WTC11 (cell line): ENCODE measurements at regions not wholly inside any gene's neighbourhood (a gene's known extent, or its start where the extent isn't known, plus 50 kb on each side); places are given as distances from the start of the nearest gene placed in this dataset.

Source experiments
- ATAC-seq: fragments of 200-7000 bp; cut with Tn5 transposase; 2 replicates; pipeline ENCODE4 v1.10.0; 2021; ENCODE audit warnings: mild to moderate bottlenecking, moderate library complexity
- CTCF ChIA-PET: fragments of 300-600 bp; sonication (Branson Sonifier 250); formaldehyde crosslinking; loops from one replicate; lab custom pipeline; 2021; ENCODE audit warnings: antibody characterized with exemption; lab: Charles Lee
- POLR2A ChIA-PET: fragments of 350-600 bp; sonication (Branson Sonifier 250); formaldehyde crosslinking; loops from one replicate; lab custom pipeline; 2021; ENCODE audit warnings: antibody characterized with exemption; lab: Charles Lee
- DNase-seq: peaks from one replicate; pipeline ENCODE4 v3.0.0; 2021; ENCODE audit warnings: low spot score
- H3K27ac Mint-ChIP-seq: 2 replicates; pipeline ENCODE4 v1.8.0; 2021; ENCODE audit warnings: mixed read lengths
- H3K27me3 Mint-ChIP-seq: 2 replicates; pipeline ENCODE4 v1.8.0; 2021; ENCODE audit warnings: low read depth, mild to moderate bottlenecking, moderate library complexity, mixed read lengths
- H3K36me3 Mint-ChIP-seq: 2 replicates; pipeline ENCODE4 v1.8.0; 2021; ENCODE audit warnings: mixed read lengths
- H3K4me1 Mint-ChIP-seq: 2 replicates; pipeline ENCODE4 v1.8.0; 2022; ENCODE audit warnings: mixed read lengths
- H3K4me3 Mint-ChIP-seq: 2 replicates; pipeline ENCODE4 v1.8.0; 2021; ENCODE audit warnings: mild to moderate bottlenecking, moderate library complexity, mixed read lengths
- H3K9me3 Mint-ChIP-seq: 2 replicates; pipeline ENCODE4 v1.8.0; 2021; ENCODE audit warnings: mixed read lengths
- AFF4 ChIP-seq: sonication (generic); formaldehyde crosslinking; IDR thresholded peaks from 2 replicates; pipeline ENCODE4 v1.8.1; 2023; ENCODE audit warnings: mild to moderate bottlenecking, missing genetic modification reagents, borderline replicate concordance
- ATF3 ChIP-seq: sonication (generic); formaldehyde crosslinking; conservative IDR thresholded peaks from 2 replicates; pipeline ENCODE4 v1.8.1; 2022; ENCODE audit warnings: mild to moderate bottlenecking, missing genetic modification reagents
- ELF4 ChIP-seq: sonication (generic); formaldehyde crosslinking; IDR thresholded peaks from 2 replicates; pipeline ENCODE4 v1.8.1; 2022; ENCODE audit warnings: low read depth, mild to moderate bottlenecking, moderate library complexity, missing genetic modification reagents
- ERG ChIP-seq: fragments of 250-450 bp; sonication (Bioruptor Pico); IDR thresholded peaks from 2 replicates; pipeline ENCODE4 v1.8.0; 2021; ENCODE audit warnings: mild to moderate bottlenecking
- FOXJ3 ChIP-seq: sonication (generic); formaldehyde crosslinking; IDR thresholded peaks from 2 replicates; pipeline ENCODE4 v1.9.0; 2021; ENCODE audit warnings: missing genetic modification reagents, mild to moderate bottlenecking, borderline replicate concordance
- FOXK1 ChIP-seq: sonication (generic); formaldehyde crosslinking; IDR thresholded peaks from 2 replicates; pipeline ENCODE4 v1.8.0; 2022; ENCODE audit warnings: mild to moderate bottlenecking, moderate library complexity, missing genetic modification reagents
- JAZF1 ChIP-seq: fragments of 250-450 bp; sonication (Bioruptor Pico); IDR thresholded peaks from 2 replicates; pipeline ENCODE4 v1.9.0; 2021; ENCODE audit warnings: moderate library complexity, mild to moderate bottlenecking, inconsistent platforms
- NFE2L1 ChIP-seq: sonication (generic); formaldehyde crosslinking; IDR thresholded peaks from 2 replicates; pipeline ENCODE4 v1.8.1; 2023; ENCODE audit warnings: missing genetic modification reagents
- RELA ChIP-seq: sonication (generic); formaldehyde crosslinking; IDR thresholded peaks from 2 replicates; pipeline ENCODE4 v1.8.1; 2022; ENCODE audit warnings: missing genetic modification reagents, mild to moderate bottlenecking, borderline replicate concordance
- SMAD3 ChIP-seq: sonication (generic); formaldehyde crosslinking; IDR thresholded peaks from 2 replicates; pipeline ENCODE4 v1.8.0; 2022; ENCODE audit warnings: missing genetic modification reagents, mild to moderate bottlenecking, borderline replicate concordance
- TEAD4 ChIP-seq: sonication (generic); formaldehyde crosslinking; IDR thresholded peaks from 2 replicates; pipeline ENCODE4 v1.8.0; 2022; ENCODE audit warnings: mild to moderate bottlenecking, missing genetic modification reagents
- ZNF317 ChIP-seq: sonication (generic); formaldehyde crosslinking; IDR thresholded peaks from 2 replicates; pipeline ENCODE4 v1.8.1; 2023; ENCODE audit warnings: low read depth, mild to moderate bottlenecking, moderate library complexity, missing genetic modification reagents, borderline replicate concordance
- ZNF423 ChIP-seq: fragments of 250-450 bp; sonication (Bioruptor Pico); IDR thresholded peaks from 2 replicates; pipeline ENCODE4 v2.1.2; 2022; ENCODE audit warnings: mild to moderate bottlenecking, moderate library complexity
- ZNF512 ChIP-seq: sonication (generic); formaldehyde crosslinking; IDR thresholded peaks from 2 replicates; pipeline ENCODE4 v1.8.1; 2022; ENCODE audit warnings: missing genetic modification reagents, borderline replicate concordance

GRCh38 chr2:183383854-183384253 lies 259.6 kb downstream of the NUP35 start:
- H3K36me3 Mint-ChIP-seq = peaks cover 21% of the 10 kb centered on the region
- no peak overlapping the region for H3K4me3 Mint-ChIP-seq
- no peaks in the 10 kb centered on the region for H3K4me1 Mint-ChIP-seq
- TF ChIP-seq ZNF423 (CRISPR knock-in tag) = no peak
- TF ChIP-seq ZNF317 (CRISPR knock-in tag) = no peak
- H3K27me3 Mint-ChIP-seq = no peaks in the 10 kb centered on the region
- no peak overlapping the region for H3K27ac Mint-ChIP-seq
- CTCF ChIA-PET = no interaction called here
- POLR2A ChIA-PET = no interaction called here
- ATAC-seq = no peak
- no peak for DNase-seq
- peaks cover 25% of the 10 kb centered on the region for H3K9me3 Mint-ChIP-seq

- Mint-ChIP-seq H3K4me1 (no peaks in the 10 kb centered on the region), H3K4me3 (no peak overlapping the region), H3K27ac (no peak overlapping the region), H3K36me3 (peaks cover 35% of the 10 kb centered on the region), H3K27me3 (no peaks in the 10 kb centered on the region), H3K9me3 (peaks cover 57% of the 10 kb centered on the region)
- TF ChIP-seq SMAD3 (CRISPR knock-in tag) (no peak), ATF3 (no peak), FOXJ3 (CRISPR knock-in tag) (no peak), NFE2L1 (CRISPR knock-in tag) (no peak), TEAD4 (CRISPR knock-in tag) (no peak), ZNF512 (CRISPR knock-in tag) (no peak)
- no peak for DNase-seq
- ChIA-PET POLR2A (no interaction called here), CTCF (no interaction called here)
- no peak for ATAC-seq
Measured at GRCh38 chr2:183389546-183390080, 265.4 kb downstream of the NUP35 start.

- ChIA-PET POLR2A (no interaction called here), CTCF (no interaction called here)
- Mint-ChIP-seq H3K4me3 (no peak overlapping the region), H3K4me1 (no peaks in the 10 kb centered on the region), H3K27ac (no peak overlapping the region), H3K9me3 (peaks cover 62% of the 10 kb centered on the region), H3K27me3 (no peaks in the 10 kb centered on the region), H3K36me3 (peaks cover 40% of the 10 kb centered on the region)
- no peak for TF ChIP-seq JAZF1 (CRISPR knock-in tag)
- no peak for TF ChIP-seq FOXK1
- TF ChIP-seq ELF4 (CRISPR knock-in tag) = no peak
- no peak for TF ChIP-seq AFF4 (CRISPR knock-in tag)
- TF ChIP-seq RELA = no peak
- TF ChIP-seq ERG (CRISPR knock-in tag) = no peak
- ATAC-seq (no peak), DNase-seq (no peak)
Measured at GRCh38 chr2:183390109-183390508, 265.9 kb downstream of the NUP35 start.
